Activated naive CD8-positive, alpha-beta T cell treated with anti-CD3 and anti-CD28 coated beads, Interleukin-2, amount 50 U/mL, for 16 hours (primary cell): ENCODE measurements at regions not wholly inside any gene's neighbourhood (a gene's known extent, or its start where the extent isn't known, plus 50 kb on each side); places are given as distances from the start of the nearest gene placed in this dataset.

ENCODE experiments used
- DNase-seq: peaks from one replicate; pipeline ENCODE4 v3.0.0-alpha.2; 2020; ENCODE audit warnings: low read depth, low spot score

- no peak for DNase-seq
These were observed 181.5 kb upstream of the PODXL start for GRCh38 chr7:131737746-131738465.

- DNase-seq = no peak
These were observed 178.7 kb upstream of the PODXL start for GRCh38 chr7:131735101-131735500.

- DNase-seq = no peak
These were observed 177.2 kb upstream of the PODXL start for GRCh38 chr7:131733604-131734003.

GRCh38 chr7:131727189-131727588 lies 170.8 kb upstream of the PODXL start:
- no peak for DNase-seq

GRCh38 chr7:131726686-131727085 lies 170.3 kb upstream of the PODXL start:
- DNase-seq = no peak

- DNase-seq = no peak
These were observed 169.6 kb upstream of the PODXL start for GRCh38 chr7:131726031-131726430.

GRCh38 chr7:131724776-131725345 lies 168.4 kb upstream of the PODXL start:
- no peak for DNase-seq

- DNase-seq = no peak
These were observed 167.5 kb upstream of the PODXL start for GRCh38 chr7:131723926-131724325.

- no peak for DNase-seq
These were observed 165.9 kb upstream of the PODXL start for GRCh38 chr7:131722371-131722770.

- DNase-seq = no peak
These were observed 165.2 kb upstream of the PODXL start for GRCh38 chr7:131721660-131722059.

- no peak for DNase-seq
These were observed 164.3 kb upstream of the PODXL start for GRCh38 chr7:131720703-131721102.

GRCh38 chr7:131717181-131717580 lies 160.8 kb upstream of the PODXL start:
- no peak for DNase-seq

- DNase-seq = no peak
These were observed 142.9 kb upstream of the PODXL start for GRCh38 chr7:131699323-131699722.

- DNase-seq = no peak
These were observed 135.9 kb upstream of the PODXL start for GRCh38 chr7:131692131-131692960.

GRCh38 chr7:131691454-131692130 lies 135.2 kb upstream of the PODXL start:
- DNase-seq = no peak

GRCh38 chr7:131690441-131690840 lies 134.0 kb upstream of the PODXL start:
- DNase-seq = no peak

GRCh38 chr7:131689662-131690234 lies 133.3 kb upstream of the PODXL start:
- no peak for DNase-seq

- DNase-seq = peak; percentile 17
These were observed 132.6 kb upstream of the PODXL start for GRCh38 chr7:131688738-131689661.

- no peak for DNase-seq
These were observed 130.9 kb upstream of the PODXL start for GRCh38 chr7:131687296-131687695.

GRCh38 chr7:131686833-131687232 lies 130.4 kb upstream of the PODXL start:
- no peak for DNase-seq
